DMS53 treated with DMSO at 0.1 percent for 48 hours (cell line): ENCODE measurements at regions not wholly inside any gene's neighbourhood (a gene's known extent, or its start where the extent isn't known, plus 50 kb on each side); places are given as distances from the start of the nearest gene placed in this dataset.
"Not testable (repeated sequence)": the region's sequence is repeated elsewhere in the genome, so short reads cannot be mapped to it uniquely, and the experiment has no call there.

Experiments used
- DNase-seq: peaks from one replicate; lab custom pipeline; 2025; ENCODE audit not compliant: unreplicated experiment; lab: John Stamatoyannopoulos, UW

DNA sequence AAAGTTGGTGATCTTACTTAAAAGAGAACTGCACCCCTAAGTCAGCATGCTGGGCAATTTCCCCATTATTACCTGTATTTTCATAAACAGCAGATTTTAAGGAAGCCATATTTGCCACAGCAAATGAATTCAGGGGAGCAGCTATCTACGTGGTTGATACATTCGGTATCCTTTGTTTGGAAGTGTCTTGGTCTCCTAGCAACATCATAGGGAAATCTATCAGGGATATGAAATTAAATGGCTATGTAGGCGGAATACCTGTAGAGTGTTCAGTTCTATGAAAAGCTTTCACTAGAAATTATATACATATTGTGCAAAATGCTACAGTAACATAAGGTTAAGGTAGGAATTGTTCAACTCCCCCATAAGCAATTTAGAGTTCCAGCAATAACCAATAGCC, 157.2 kb upstream of the EMCN start:
- no peak for DNase-seq

DNA sequence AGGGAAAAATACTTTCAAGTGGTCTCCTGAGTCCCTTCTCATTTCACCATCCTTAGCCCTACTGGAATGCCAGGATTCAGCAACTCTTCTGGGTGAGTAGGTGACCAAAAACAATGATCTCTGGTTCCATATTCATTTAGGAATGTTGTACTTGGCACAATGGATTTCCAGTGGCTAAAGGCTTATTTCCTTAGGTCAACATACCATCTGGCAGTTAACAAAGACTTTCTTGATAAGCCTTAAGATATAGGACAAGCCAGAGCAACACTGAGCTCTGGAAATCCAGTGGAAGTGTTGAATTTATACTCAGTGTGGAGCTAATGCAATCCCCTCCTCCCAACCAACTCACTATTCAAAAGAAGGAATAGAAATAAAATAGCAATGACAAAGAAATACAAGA, 139.4 kb upstream of the EMCN start:
- DNase-seq: no peak

DNA sequence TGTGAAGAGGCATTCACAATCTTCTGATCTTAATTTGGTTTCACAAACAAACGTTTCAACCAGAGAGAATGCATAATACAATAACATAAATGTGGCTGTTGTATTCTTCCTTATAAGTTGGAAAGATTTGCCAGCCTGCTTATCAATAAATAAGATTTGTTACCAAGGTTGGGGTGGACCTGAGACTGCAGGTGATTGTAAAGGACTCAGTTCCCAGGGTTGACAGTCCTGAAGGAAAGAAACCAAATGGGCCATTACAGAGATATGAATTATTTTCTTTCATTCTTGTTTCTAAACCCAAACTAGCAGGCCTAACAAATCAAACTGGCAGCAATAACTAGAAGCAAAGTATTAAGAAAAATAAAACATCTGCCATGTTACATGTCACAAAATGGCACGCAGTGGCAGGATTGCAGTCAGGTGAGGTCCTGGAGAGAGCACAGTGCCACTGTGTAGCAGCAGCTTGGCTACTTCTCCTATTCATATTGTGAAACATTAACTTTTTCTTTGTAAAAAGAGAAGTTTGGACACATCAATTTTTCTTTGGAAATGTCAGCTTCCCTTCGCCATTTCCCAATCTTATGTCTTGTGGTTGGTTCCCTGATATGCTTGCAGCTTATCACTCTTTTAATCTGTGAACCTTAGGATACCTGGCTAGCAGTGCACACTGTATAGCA, 133.8 kb upstream of the EMCN start:
- no peak for DNase-seq

DNA sequence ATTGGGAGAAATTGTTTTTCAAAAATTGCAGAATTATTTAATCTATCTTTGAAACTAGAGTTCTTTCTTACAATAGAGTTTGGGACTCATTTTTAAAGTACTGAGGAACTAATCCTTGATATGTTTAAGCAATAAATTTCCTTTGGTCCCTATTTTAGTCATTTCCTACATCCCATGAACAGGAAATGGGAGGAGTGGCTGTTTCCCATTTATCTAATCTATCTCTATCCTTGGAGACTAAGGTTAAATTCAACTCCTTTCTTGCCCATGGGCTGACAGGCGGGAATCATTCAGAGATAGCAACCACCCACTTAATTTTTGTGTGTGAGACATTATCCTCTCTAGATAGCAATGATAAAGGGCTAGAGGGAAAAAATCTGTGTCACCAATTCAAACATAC, 131.6 kb upstream of the EMCN start:
- no peak for DNase-seq

DNA sequence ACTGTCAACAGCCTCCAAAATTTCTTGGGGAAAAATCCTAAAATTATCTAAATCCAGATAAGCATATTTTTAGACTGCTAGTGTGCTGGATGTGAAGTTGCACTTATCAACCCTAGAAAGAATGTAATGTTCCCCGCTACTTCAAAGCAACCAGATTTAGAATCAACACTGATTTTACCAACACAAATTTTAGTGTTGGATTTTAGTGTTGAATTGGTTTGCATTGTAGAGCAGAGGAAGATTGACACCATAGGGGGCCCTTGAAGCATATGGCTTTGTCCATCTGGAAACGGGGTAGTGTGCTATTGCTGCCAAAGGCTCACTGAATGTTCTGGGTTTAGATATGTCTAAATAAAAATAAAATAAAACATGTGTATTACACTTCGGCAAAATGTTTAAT, 126.3 kb upstream of the EMCN start:
- DNase-seq: no peak

DNA sequence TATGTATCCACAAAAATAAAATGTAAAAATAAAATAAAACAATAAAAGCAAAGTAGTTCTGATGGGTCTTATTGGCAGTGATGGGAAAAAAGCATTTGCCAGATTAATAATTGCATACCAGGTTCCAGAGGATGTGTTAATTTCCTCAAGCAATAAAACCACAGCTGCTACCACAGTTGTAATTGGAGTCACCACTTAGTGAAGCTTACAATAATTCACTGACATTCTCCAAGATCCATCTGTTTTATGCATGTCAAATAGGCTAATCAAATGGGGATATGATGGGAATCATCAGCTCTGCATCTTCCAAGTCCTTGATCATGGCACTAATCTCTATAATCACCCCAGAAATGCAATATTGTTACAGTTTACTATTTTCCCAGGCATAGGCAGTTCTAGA, 123.5 kb upstream of the EMCN start:
- DNase-seq: no peak

DNA sequence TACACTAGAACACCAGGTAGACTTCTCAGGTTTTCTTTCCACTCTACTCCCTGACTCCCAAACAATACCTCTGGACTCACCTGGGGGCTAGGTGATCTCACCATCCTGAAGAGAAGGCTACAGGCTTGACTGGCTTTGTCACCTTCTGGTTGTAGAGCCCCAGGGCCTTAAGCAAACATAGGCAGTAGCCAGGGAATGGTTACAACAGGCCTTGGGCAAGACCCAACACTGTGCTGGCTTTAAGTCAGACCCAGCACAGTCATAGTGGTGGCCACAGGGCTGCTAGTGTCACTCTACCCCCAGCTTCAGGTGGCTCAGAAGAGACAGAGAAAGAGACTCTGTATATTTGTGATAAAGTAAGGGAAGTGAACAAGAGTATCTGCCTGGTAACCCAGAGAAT, 118.1 kb upstream of the EMCN start:
- DNase-seq: no peak

DNA sequence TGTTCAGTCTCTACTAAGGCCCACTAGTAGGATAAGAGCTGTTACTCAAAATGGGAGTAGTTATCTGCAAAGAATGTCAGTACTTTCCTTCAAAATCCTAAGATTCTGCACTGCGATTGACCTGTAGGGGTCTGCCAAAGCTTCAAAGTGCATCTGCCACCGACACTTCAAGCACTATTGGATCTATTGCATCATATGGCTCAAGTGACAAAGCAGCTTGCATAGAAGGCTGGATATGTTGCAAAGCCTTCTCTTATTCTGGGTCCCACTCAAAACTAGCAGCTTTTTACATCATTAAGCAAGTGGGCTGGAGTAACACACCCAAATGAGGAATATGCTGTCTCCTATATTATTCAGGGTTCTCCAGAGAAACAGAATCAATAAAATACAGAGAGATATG, 115.4 kb upstream of the EMCN start:
- DNase-seq: no peak

DNA sequence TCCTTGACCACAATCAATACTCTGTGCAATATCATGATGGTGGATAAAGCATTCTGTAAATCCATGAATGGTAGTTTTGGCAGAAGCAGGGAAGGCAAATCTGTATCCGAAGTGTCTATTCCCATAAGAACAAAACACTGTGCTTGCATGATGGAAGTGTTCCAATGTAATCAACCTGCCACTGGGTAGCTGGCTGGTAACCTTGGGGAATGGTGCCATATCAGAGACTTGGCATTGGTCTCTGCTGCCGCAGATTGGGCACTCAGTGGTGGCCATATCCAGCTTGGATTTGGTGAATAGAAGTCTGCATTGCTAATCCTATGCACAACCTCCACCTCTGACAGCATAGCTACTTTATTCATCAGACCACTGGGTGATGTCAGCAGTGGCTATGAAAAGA, 114.3 kb upstream of the EMCN start:
- DNase-seq: no peak

DNA sequence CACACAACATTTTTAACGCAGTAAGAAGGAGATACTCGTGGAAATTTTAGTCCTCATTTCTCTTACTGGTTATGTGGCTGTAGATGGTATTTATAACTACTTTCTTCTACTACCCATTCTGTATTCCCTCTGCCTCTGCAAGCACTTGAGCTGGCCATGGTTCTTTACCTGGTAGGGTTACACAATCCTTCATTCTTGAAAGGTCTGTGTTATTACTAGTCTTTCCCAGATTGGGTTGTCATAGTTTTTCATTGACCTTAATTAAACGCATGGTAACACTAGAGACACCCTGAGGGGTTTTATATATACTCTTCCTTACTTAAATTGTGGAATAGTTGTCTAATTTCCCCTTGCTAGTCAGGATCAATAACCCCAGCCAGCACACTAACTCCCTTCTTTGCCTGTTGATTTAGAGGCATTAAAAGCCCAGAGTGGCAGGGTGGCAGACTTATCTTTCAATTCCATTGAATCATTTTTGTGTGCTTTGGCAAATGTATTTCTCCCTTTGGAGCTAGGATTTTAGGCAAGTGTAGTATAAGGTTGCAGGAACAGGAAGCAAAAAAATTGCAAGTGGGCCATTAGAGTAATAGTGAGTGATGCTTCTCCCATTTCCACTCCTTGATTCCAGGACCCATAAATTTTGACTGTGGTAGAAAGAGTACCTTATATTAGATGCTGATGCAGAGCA, 113.6 kb upstream of the EMCN start:
- DNase-seq: no peak

DNA sequence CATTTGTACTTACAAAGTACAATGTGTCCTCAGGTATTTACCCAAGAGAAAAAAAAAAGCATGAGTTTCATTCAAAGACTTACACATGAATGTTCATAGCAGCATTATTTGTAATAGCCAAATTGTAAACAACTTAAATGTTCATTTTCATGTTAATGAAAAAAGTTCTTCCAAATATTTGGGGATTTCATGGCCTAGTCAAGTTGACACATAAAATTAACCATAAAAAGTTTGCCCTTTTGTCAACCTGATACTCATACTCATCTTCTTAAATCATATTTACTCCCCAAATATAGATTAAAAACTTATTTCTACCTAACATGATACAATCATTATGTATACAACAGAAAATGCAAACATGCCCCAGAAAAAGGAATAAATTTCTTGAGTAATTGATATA, 112.5 kb upstream of the EMCN start:
- no peak for DNase-seq

DNA sequence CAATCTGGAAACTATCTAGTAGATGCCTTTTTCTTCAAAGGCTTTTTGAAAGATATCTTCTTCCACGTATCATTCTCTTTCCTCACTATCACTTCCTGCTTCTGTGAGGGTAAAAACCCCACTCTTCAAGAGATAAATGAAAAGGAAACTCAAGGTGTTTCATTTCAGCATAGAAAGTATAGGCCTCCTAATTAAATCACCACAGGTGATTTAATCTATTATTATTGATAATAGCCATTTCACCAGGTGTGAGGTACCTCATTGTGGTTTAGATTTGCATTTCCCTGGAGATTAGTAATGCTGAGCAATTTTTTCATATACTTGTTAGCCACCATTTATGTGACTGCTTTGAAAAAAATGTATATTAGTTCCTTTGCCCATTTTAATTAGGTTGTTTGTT, 92.0 kb upstream of the EMCN start:
- no peak for DNase-seq

DNA sequence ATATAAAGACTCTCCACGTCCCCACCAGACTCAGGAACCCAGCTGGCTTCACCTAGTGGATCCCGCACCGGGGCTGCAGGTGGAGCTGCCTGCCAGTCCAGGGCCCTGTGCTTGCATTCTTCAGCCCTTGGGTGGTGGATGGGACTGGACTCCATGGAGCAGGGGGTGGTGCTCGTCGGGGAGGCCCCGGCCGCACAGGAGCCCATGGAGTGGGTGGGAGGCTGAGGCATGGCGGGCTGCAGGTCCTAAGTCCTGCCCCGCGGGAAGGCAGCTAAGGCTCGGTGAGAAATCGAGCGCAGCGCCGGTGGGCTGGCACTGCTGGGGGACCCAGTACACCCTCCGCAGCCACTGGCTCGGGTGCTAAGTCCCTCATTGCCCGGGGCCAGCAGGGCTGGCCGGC, 90.8 kb upstream of the EMCN start:
- not testable (repeated sequence) for DNase-seq

DNA sequence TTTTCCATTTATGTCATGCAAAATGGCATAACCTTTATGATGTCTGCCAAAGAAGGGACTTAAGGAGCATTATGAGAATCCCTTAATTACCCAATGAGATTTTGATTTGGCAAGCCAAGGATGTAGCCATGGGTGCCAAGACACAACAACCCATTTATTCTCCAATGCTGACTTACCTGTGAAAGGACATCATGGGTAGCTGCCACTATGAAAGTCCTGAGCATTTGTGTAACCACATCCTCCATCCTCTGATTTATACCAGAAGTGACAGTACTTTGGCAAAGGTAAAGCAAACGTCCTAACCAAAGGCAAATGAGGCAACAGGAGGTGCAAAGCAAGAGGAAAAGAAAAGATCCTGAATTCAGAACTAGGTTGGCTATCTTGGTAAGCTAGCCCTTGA, 87.3 kb upstream of the EMCN start:
- DNase-seq: no peak

DNA sequence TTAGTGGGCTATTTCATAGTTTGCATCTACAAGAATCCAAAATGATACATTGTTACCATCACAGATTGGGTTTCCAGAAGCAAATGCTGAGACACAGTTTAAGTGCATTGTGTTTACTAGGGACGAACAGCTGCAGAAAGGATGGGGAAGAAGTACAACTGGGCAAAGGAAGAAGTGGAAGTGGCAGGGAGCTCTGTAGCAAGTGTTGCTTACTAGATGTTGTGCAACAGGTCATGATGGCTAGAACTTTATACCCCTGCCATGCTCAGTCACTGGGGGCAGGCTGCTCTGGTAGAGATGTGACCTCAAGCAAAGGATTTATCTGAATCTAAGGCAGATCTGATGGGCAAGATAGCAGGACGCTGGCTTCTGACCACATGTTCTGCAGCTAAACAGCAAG, 76.1 kb upstream of the EMCN start:
- DNase-seq: no peak

DNA sequence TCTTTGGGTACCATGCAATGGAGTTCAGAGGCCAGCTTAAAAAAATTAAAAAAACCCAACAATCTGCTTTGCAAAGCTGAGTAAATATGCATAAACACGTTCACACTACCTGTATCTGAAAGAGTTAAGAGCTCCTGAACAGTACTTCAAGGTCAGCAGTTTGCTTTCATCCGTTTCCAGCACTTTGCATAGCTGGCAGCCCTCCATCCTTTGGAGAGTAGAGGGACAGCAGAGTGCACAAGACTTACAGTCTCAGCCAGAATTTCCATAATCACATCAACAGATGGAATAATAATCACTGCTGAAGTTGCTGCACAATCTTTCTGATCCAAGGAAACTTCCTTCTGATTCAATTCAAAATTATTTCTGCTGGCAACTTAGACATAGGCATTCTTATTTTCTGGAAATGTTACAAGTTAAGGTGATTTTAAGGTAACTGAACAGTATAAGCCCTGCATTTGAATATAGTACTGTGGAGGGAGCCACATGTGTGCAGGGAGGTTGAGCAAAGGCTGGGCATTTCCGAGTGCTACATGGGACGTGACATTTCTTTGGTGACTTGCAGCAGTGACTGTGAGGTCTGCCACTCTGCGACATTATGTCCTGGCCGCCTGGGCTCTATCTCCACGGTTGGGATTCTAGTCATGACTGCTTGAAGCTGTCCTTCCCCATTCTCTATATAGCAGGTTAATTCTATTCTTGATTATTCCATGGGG, 73.5 kb upstream of the EMCN start:
- peak; percentile 44 for DNase-seq

DNA sequence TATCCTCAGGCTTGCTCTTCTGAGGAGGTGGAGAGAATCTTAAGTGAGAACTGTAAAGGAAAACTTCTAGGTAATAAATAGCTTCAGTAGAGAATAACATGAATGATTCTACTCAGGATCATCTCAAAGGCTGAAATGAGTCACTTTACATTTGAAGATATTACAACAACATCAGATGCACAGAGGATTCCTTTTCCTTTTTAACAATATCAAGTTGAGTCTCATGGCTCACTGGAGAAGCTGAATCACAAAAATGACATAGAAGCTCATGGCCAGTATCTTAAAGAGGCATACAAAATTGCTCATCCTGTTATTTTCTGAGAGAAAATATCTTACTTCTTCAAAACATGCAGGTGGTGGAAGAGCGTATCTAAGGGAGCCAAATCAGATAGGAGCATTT, 72.5 kb upstream of the EMCN start:
- no peak for DNase-seq

DNA sequence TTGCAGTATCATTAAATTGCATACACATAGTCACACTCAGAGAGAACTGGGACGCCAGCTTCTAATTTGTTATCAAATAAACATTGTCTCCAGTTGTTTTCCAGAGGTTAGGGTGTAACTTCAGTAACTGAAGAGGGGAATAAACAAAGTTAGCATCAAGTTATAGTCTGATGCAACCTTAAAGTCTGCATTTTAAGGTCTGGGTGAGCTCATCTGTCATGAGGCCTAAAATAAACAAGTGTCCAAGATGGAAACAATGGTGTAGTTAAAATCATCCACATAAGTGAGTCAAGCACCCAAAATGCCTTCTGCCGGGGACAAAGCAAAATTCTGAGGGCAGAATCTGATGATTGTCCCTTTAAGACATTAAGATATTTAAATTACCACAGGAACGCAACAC, 70.3 kb upstream of the EMCN start:
- no peak for DNase-seq

DNA sequence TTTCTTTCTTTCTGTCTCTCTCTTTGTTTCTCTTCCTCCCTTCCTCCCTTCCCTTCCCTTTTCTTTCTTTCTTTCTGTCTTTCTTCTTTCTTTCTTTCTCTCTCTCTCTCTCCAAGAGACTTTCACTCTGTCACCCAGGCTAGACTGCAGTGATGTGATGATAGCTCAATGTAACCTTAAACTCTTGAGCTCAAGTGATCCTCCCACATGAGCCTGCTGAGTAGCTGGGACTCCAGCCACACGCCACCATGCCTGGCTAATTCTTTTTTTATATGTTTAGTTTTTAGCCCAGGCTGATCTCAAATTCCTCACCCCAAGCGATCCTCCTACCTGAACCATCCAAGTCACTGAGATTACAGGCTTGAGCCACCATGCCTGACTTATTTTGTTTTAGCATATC, 64.3 kb upstream of the EMCN start:
- DNase-seq: no peak

DNA sequence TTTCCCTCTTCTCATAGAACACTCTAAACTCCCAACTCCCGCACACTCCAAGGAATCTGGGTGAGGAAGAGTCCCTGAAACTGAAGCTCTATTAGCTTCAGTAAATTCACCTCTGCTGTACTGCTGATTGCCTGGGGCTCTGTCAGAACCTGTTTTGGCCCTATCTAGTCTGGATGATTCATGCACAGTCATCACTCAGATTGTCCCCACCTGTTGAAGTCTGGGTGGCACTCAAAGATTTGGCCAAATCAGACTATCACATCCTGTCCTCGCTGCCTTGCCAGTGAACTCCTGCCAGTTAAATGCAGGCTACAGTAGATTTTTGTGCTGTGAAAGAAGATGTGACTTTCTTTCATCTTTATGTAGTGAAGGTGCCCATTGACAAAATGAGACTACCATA, 63.5 kb upstream of the EMCN start:
- peak; percentile 27 for DNase-seq

DNA sequence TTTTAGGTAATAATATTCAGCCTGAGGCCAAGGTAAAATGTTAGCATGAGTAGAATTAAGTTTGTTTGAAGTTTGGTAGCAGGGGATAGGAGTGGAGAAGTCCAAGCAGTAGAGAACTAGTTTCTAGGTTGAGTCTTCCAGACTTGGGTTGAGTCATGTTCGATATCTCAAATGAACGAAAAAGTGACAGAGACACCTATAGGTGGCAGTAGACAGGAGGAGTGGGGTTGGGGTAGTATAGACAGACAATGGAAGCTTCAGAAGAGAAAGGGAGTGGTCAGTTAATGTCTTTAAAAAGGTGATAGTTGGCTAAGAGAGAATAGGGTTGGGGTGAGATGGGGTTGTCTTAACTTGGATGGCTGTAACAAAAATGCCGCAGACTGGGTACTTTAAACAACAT, 58.7 kb upstream of the EMCN start:
- DNase-seq: peak; percentile 0

DNA sequence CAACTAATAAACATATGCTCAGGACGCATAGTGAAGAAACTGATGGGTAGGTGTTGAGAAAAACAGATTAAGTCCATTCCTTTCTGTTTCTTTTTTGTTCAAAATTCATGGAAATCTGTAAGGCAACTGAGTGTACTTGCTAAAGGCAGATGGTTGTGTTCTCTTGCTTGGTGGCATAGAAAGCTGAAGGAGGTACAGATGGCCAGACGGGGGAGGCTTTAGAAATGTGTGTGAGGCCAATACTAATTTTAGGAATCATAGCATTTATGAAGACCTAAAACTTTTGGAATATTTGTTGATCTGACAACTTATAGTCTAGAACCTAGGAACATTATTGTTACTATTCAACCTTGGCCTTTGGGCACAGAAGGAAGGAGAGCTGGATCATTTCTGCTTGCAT, 56.8 kb upstream of the EMCN start:
- no peak for DNase-seq

DNA sequence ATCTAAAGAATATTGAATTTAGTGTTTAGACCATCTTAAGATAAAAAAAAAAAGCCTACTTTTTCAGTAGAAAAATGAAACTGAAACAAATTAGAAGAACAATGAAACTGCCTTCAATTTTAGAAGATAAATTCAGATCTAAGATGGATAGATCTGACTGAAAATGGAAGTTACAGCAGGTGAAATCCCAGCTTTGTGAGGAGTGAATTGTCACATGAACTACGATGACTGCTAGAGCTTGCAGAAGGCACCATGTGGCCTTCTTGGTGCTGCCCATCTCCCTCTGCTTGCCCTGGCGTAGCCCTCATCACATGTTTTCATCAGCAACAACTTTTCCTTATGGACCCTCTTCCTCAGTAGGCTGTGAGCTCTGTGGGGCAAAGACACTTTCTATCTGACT, 51.4 kb upstream of the EMCN start:
- no peak for DNase-seq
